NCI-H69 (cell line): ENCODE measurements at regions not wholly inside any gene's neighbourhood (a gene's known extent, or its start where the extent isn't known, plus 50 kb on each side); places are given as distances from the start of the nearest gene placed in this dataset.
"Not testable (repeated sequence)": the region's sequence is repeated elsewhere in the genome, so short reads cannot be mapped to it uniquely, and the experiment has no call there.

Source experiments
- DNase-seq: peaks from one replicate; lab custom pipeline; 2025; lab: John Stamatoyannopoulos, UW

GRCh38 chr7:114082642-114083165 lies 163.9 kb upstream of the PPP1R3A start:
- DNase-seq, result no peak

- DNase-seq, result peak; percentile 88
These were observed 163.0 kb upstream of the PPP1R3A start for GRCh38 chr7:114081606-114082425.

- DNase-seq, result not testable (repeated sequence)
These were observed 158.3 kb upstream of the PPP1R3A start for GRCh38 chr7:114077158-114077524.

- not testable (repeated sequence) for DNase-seq
These were observed 157.8 kb upstream of the PPP1R3A start for GRCh38 chr7:114076392-114077157.

GRCh38 chr7:114073701-114074100 lies 154.9 kb upstream of the PPP1R3A start:
- peak; percentile 44 for DNase-seq

- DNase-seq, result no peak
These were observed 151.4 kb upstream of the PPP1R3A start for GRCh38 chr7:114070246-114070645.

- DNase-seq, result peak; percentile 35
These were observed 144.0 kb upstream of the PPP1R3A start for GRCh38 chr7:114062810-114063209.

- DNase-seq, result no peak
These were observed 133.1 kb upstream of the PPP1R3A start for GRCh38 chr7:114051871-114052331.

GRCh38 chr7:114050571-114050970 lies 131.8 kb upstream of the PPP1R3A start:
- DNase-seq, result no peak

GRCh38 chr7:114048386-114049235 lies 129.8 kb upstream of the PPP1R3A start:
- peak; percentile 73 for DNase-seq

GRCh38 chr7:114047889-114048288 lies 129.1 kb upstream of the PPP1R3A start:
- DNase-seq, result no peak

GRCh38 chr7:114033475-114033874 lies 114.7 kb upstream of the PPP1R3A start:
- no peak for DNase-seq

GRCh38 chr7:114026486-114027089 lies 107.8 kb upstream of the PPP1R3A start:
- DNase-seq, result peak; percentile 88

- DNase-seq, result peak; percentile 95
These were observed 102.3 kb upstream of the PPP1R3A start for GRCh38 chr7:114021135-114021534.

- DNase-seq, result peak; percentile 68
These were observed 89.9 kb upstream of the PPP1R3A start for GRCh38 chr7:114008696-114009095.

- DNase-seq, result no peak
These were observed 88.6 kb upstream of the PPP1R3A start for GRCh38 chr7:114007386-114007785.

- DNase-seq, result no peak
These were observed 80.1 kb upstream of the PPP1R3A start for GRCh38 chr7:113998934-113999333.

GRCh38 chr7:113996405-113996804 lies 77.6 kb upstream of the PPP1R3A start:
- DNase-seq, result no peak

GRCh38 chr7:113986216-113986615 lies 67.4 kb upstream of the PPP1R3A start:
- no peak for DNase-seq

GRCh38 chr7:113976508-113976907 lies 57.7 kb upstream of the PPP1R3A start:
- DNase-seq, result no peak

GRCh38 chr7:113968713-113969112 lies 49.9 kb upstream of the PPP1R3A start:
- peak; percentile 82 for DNase-seq
